ENCODE measurements at regions not wholly inside any gene's neighbourhood (a gene's known extent, or its start where the extent isn't known, plus 50 kb on each side); places are given as distances from the start of the nearest gene placed in this dataset.

DNA sequence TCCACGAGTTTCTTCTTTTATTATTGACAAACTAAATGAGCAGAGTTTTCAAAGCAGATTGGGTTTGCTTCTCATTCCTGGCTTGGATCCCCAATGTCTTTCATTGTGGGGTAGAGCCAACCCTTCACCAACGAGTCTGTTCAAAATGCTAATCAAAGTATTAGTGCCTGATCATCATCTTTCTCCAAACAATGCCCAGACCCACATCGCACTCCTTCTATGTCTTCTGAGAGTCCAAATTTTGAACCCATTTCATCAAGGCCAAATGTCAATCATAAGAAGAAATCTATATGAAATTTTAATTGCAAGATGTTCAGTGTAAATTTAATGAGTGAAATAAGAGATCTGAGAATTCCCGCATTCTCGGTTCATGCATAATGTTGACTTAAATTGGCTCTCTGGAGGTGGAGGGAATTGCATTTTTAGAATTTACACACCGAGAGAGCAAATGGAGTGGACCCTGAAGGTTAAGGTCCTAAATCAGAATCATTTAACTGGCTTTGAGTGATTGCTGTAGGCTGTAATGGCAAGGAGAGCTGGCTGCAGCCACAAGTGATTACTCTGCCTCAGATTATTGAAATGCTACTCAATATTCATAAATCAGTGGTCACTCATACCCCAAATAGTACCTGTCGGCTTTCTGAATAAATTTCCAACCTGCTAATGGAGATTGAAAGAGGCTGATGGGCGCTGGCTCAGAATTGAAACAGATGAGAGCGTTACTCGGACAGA, 602.9 kb downstream of the TYW1 start:
- TF ChIP-seq, protein P1, sequence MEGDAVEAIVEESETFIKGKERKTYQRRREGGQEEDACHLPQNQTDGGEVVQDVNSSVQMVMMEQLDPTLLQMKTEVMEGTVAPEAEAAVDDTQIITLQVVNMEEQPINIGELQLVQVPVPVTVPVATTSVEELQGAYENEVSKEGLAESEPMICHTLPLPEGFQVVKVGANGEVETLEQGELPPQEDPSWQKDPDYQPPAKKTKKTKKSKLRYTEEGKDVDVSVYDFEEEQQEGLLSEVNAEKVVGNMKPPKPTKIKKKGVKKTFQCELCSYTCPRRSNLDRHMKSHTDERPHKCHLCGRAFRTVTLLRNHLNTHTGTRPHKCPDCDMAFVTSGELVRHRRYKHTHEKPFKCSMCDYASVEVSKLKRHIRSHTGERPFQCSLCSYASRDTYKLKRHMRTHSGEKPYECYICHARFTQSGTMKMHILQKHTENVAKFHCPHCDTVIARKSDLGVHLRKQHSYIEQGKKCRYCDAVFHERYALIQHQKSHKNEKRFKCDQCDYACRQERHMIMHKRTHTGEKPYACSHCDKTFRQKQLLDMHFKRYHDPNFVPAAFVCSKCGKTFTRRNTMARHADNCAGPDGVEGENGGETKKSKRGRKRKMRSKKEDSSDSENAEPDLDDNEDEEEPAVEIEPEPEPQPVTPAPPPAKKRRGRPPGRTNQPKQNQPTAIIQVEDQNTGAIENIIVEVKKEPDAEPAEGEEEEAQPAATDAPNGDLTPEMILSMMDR (IDR thresholded peaks at IDR 0.05) = no peak

DNA sequence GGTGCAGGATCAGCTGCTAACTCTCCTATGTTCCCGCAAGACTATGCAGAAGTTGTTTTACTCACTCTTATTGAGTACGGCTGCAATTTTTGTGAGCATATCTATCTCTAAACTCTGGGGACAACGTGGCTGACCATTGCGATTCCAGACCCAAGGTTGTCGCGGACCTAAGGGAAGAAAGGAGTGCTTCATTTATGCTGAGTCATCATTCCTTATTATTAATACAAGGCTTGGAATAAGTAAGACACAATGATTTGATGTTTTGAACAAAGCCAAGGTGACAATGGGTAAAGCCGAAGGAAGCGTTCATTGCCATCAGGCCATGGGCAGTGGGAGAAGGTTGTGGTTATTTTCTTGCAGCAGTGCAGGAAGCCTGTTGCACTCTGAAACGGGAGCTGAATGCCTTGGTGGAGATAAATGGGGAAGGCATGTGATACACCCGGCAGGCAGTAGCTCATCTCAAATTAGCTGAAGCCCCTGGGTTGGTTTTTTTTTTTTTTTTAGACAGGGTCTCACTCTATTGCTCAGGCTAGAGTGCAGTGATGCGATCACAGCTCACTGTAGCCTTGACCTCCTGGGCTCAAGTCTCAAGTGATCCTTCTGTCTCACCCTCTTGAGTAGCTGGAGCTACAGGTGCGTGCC, 605.7 kb downstream of the TYW1 start:
- TF ChIP-seq, protein P1 (IDR thresholded peaks at IDR 0.05) = no peak

DNA sequence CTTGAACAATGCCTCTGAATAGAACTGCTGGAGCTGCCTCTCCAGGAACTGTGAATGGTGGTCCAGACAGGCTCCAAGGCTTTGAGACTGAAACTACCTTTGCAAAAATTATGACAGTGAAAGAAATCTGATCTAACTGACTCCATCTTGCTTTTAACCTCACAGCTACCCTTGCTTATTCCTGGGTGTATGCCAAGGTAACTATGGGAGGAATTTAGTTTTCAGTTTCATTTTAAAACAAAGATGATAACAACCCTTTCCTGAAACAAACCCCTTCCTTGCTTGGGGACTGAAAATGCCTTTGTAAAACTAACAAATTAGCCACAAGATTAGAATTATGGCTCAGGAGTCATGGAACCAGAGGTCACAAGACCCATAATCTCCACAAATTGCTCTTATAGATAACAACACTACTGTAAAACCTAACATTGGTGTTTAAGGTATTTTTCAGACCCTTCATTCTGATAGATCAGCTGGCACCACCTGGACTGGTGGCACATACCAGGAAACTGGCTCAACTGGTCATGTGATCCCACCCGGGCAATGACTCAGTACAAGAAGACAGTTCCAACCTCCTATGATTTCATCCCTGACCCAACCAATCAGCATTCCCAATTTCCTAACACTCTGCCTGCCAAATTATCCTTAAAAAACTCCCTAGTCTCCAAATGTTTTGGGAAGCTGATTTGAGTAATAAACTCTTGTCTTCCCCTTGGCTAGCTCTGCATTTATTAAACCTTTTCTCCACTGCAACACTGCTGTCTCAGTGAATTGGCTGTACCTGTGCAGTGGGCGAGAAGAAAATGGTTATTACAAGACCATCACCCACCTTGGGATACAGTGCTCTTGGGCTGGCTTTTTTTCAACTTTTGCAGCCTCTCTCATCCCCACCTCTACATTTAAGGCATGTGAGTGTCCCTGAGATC, 608.1 kb downstream of the TYW1 start:
- TF ChIP-seq, protein P1 (IDR thresholded peaks at IDR 0.05) = no peak

DNA sequence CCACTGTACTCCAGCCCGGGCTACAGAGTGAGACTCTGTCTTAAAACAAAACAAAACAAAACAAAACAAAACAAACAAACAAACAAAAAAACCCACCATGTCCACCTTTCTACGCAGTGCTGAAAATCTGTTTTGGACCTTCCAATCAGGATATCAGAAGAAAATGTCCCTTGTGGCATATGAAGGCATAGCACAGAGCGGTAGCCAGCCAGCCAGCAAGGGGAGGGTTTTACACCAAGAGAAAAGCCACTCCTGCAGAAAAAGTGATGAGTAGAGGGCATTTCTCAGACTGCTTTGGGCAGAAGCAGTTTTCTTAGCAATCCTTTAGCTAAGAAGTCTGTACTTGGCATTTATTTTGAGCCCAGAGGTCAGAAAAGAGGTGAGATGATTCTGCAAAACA, 612.2 kb downstream of the TYW1 start:
- TF ChIP-seq, protein P1 (IDR thresholded peaks at IDR 0.05) = no peak

DNA sequence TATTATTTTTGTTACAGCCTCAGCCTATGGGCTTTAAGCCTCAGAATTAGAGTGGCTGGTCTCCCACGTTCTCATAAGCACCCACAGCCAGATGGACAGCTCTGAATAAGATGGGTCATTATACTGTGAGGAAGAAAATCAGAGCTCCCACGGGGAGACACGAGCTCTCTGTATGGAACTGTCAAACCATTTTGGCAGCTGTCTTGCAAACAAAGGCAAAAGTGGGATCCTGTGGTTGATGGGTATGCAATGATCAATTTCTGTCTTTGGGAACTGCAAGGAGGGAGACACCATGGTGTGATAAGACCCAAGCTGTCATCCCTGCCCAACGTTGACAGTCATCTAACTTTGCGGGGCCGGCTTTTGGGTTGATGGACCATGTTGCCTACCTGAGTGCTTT, 614.3 kb downstream of the TYW1 start:
- TF ChIP-seq, protein P1 (IDR thresholded peaks at IDR 0.05) = no peak

DNA sequence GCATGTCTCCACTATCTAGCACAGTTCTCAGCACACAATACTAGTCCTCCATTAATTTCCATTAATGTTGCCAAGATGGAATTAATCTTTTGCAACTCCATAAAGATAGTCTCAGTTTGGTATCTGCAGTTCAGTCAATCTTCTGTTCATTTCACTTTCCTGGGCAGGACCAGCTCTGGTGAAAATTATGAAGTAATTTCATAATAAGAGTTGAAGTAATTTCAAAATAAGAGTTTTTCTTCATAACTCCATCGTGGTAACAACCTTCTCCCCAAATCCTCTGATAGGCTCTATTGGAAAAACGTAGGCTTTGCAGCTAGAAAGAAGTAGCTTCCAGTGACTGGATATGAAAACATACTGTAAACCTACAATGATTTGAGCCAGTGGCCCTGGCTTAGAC, 618.2 kb downstream of the TYW1 start:
- TF ChIP-seq, protein P1 (IDR thresholded peaks at IDR 0.05) = no peak

DNA sequence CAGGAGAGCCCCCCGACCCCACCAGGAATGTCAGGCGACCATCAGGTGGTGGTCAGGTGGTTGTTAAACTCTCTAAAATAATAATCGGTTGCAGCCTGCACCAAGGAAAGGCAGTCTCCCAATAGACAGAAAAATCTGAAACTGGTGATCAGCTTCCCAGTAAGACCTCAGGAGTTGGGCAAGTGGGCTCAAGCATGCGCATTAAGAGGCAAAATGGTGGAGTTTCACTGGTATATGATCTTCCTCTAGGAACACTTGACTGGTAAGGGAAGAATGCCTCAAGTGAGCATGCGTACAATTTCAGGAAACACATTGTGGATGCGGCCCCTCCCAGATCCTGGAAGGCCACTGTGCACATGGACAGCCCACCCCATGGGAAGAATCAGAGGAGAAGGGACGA, 619.9 kb downstream of the TYW1 start:
- TF ChIP-seq, protein P1 (IDR thresholded peaks at IDR 0.05) = no peak
